SK-N-SH treated with all-trans-retinoic acid at 6 μM for 48 hours (cell line): ENCODE measurements at regions not wholly inside any gene's neighbourhood (a gene's known extent, or its start where the extent isn't known, plus 50 kb on each side); places are given as distances from the start of the nearest gene placed in this dataset.

Source experiments
- ARNTL ChIP-seq: fragments of 450-650 bp; formaldehyde crosslinking; IDR thresholded peaks from 2 replicates; pipeline ENCODE4 v1.5.0; 2020; ENCODE audit warnings: low read depth, mild to moderate bottlenecking, moderate library complexity, borderline replicate concordance
- BACH2 ChIP-seq: fragments of 250-450 bp; sonication (Bioruptor Pico); IDR thresholded peaks from 2 replicates; pipeline ENCODE4 v1.9.0; 2021; ENCODE audit warnings: mild to moderate bottlenecking, borderline replicate concordance
- CREB5 ChIP-seq: fragments of 250-450 bp; sonication (Bioruptor Pico); IDR thresholded peaks from 2 replicates; pipeline ENCODE4 v1.5.1; 2020; ENCODE audit warnings: low read depth, mild to moderate bottlenecking, moderate library complexity
- CSDC2 ChIP-seq: fragments of 250-450 bp; sonication (Bioruptor Pico); IDR thresholded peaks from 2 replicates; pipeline ENCODE4 v1.5.0; 2020; ENCODE audit warnings: mild to moderate bottlenecking, moderate library complexity
- GLIS3 ChIP-seq: fragments of 250-450 bp; sonication (Bioruptor Pico); IDR thresholded peaks from 2 replicates; pipeline ENCODE4 v1.5.0; 2020; ENCODE audit warnings: mild to moderate bottlenecking, moderate library complexity
- ISL1 ChIP-seq: fragments of 250-450 bp; sonication (Bioruptor Pico); IDR thresholded peaks from 2 replicates; pipeline ENCODE4 v2.1.2; 2022; ENCODE audit warnings: mild to moderate bottlenecking, moderate library complexity
- RARB ChIP-seq: fragments of 250-450 bp; sonication (Bioruptor Pico); IDR thresholded peaks from 2 replicates; pipeline ENCODE4 v1.8.0; 2021; ENCODE audit warnings: mild to moderate bottlenecking, moderate library complexity
- TOX ChIP-seq: fragments of 250-450 bp; sonication (Bioruptor Pico); IDR thresholded peaks from 2 replicates; pipeline ENCODE4 v1.8.0; 2021; ENCODE audit warnings: mild to moderate bottlenecking, moderate library complexity, borderline replicate concordance
- ZFP3 ChIP-seq: fragments of 250-450 bp; sonication (Bioruptor Pico); IDR thresholded peaks from 2 replicates; pipeline ENCODE4 v1.5.0; 2020; ENCODE audit warnings: mild to moderate bottlenecking, moderate library complexity
- ZNF565 ChIP-seq: fragments of 450-650 bp; formaldehyde crosslinking; conservative IDR thresholded peaks from 2 replicates; pipeline ENCODE4 v1.5.0; 2020; ENCODE audit warnings: low read depth, mild to moderate bottlenecking, moderate library complexity
- TF ChIP-seq, protein P1 (sequence below): fragments of 250-450 bp; sonication (Bioruptor Pico); IDR thresholded peaks from 2 replicates; pipeline ENCODE4 v1.5.0; 2020; ENCODE audit warnings: mild to moderate bottlenecking, moderate library complexity
- TF ChIP-seq, protein P2 (sequence below): fragments of 250-450 bp; sonication (Bioruptor Pico); IDR thresholded peaks from 2 replicates; pipeline ENCODE4 v1.8.0; 2020; ENCODE audit warnings: mild to moderate bottlenecking, moderate library complexity, borderline replicate concordance

GRCh38 chr14:34254031-34254430 is 208.0 kb downstream of the SPTSSA start:
- TF ChIP-seq ZNF565 (CRISPR knock-in tag) (no peak), ZFP3 (CRISPR knock-in tag) (no peak), CREB5 (CRISPR knock-in tag) (no peak), BACH2 (no peak), GLIS3 (CRISPR knock-in tag) (no peak), TOX (CRISPR knock-in tag) (no peak), CSDC2 (CRISPR knock-in tag) (no peak), ARNTL (CRISPR knock-in tag) (no peak), ISL1 (no peak), RARB (CRISPR knock-in tag) (no peak)
- TF ChIP-seq, protein P1, sequence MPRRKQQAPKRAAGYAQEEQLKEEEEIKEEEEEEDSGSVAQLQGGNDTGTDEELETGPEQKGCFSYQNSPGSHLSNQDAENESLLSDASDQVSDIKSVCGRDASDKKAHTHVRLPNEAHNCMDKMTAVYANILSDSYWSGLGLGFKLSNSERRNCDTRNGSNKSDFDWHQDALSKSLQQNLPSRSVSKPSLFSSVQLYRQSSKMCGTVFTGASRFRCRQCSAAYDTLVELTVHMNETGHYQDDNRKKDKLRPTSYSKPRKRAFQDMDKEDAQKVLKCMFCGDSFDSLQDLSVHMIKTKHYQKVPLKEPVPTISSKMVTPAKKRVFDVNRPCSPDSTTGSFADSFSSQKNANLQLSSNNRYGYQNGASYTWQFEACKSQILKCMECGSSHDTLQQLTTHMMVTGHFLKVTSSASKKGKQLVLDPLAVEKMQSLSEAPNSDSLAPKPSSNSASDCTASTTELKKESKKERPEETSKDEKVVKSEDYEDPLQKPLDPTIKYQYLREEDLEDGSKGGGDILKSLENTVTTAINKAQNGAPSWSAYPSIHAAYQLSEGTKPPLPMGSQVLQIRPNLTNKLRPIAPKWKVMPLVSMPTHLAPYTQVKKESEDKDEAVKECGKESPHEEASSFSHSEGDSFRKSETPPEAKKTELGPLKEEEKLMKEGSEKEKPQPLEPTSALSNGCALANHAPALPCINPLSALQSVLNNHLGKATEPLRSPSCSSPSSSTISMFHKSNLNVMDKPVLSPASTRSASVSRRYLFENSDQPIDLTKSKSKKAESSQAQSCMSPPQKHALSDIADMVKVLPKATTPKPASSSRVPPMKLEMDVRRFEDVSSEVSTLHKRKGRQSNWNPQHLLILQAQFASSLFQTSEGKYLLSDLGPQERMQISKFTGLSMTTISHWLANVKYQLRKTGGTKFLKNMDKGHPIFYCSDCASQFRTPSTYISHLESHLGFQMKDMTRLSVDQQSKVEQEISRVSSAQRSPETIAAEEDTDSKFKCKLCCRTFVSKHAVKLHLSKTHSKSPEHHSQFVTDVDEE (CRISPR knock-in tag): no peak
- TF ChIP-seq, protein P2, sequence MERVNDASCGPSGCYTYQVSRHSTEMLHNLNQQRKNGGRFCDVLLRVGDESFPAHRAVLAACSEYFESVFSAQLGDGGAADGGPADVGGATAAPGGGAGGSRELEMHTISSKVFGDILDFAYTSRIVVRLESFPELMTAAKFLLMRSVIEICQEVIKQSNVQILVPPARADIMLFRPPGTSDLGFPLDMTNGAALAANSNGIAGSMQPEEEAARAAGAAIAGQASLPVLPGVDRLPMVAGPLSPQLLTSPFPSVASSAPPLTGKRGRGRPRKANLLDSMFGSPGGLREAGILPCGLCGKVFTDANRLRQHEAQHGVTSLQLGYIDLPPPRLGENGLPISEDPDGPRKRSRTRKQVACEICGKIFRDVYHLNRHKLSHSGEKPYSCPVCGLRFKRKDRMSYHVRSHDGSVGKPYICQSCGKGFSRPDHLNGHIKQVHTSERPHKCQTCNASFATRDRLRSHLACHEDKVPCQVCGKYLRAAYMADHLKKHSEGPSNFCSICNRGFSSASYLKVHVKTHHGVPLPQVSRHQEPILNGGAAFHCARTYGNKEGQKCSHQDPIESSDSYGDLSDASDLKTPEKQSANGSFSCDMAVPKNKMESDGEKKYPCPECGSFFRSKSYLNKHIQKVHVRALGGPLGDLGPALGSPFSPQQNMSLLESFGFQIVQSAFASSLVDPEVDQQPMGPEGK (CRISPR knock-in tag): no peak
